Ramos (cell line): ENCODE measurements at regions not wholly inside any gene's neighbourhood (a gene's known extent, or its start where the extent isn't known, plus 50 kb on each side); places are given as distances from the start of the nearest gene placed in this dataset.

Source experiments
- in situ Hi-C: fragments of 300-500 bp; cut with MboI; formaldehyde crosslinking; loops from one replicate; pipeline ENCODE4 v1.14.3; 2022; ENCODE audit warnings: low sequenced_read_pairs; ENCODE audit not compliant: unreplicated experiment

- in situ Hi-C loops = no loop called here
These were observed 197.2 kb downstream of the GADD45G start for GRCh38 chr9:89801742-89802670.

GRCh38 chr9:89802781-89803355 is 198.1 kb downstream of the GADD45G start:
- in situ Hi-C loops = no loop called here

- in situ Hi-C loops = no loop called here
These were observed 198.6 kb downstream of the GADD45G start for GRCh38 chr9:89803403-89803802.

DNA sequence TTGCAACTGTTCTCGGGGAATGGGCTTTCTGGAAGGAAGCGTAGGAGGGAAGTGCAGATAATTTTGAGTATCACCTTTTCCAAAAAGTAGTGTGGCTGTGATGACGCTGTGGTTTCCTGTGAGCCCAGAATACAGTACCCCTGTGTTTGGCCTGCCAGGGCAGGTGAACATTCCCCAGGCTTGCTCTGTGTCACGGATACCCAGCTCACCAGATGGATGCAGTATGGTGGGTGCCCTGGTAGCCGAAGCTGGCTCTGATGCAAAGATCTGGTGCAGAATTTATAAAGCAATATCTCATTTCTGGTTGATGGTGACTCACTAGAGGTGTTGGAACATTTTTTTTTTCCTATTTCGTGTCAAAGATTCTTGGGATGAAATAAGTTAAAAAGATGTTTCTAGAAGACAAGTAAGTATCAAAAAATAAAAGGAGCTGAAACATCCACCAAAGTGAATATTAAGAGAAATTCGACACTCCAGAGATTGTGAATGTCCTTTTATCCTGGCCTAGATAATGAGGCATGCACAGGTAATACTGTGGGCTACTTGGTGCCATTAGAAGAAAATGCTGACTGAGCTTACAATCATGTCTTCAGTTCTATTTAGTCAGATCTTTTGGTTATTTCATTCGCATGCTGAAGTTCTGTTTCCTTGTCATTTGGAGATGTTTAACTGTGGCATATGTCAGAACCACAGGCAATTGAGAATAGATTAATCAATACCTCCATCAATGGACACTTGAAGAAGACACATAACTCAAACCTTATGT is 200.1 kb downstream of the GADD45G start:
- in situ Hi-C loops = no loop called here

DNA sequence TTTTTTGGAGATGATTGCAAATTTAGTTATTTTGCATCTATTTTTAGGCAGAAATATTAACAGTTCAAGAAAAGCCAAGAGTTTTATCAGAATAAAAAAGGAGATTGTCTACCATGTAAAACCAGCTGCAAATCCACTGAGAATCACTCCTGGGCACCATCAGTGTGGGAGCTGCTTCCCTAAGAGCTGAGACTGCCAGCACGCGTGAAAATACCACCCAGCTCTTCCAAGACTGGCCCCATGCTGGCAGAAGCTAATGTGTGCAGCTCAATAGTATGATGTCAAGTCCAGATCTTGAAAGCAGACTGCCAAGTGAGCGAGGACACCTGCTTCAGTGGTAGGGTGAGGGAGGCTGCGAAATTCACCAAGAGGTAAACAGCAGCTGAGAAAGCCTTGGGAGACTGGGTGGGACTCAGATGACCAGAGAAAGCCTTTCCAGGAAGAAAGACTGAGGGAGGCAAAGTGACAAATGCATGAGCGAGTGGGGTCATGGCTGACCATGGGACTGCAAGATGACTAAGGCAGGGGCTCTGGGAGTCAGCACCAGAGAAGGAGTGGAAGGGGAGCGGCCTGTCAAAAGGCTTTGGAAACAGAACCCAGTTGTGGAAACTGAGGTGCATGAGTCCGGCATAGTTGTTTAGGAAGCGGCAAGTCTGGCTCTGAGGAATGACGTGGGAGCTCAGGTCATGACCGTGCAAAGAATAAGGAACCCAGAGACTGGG is 200.9 kb downstream of the GADD45G start:
- in situ Hi-C loops = no loop called here

DNA sequence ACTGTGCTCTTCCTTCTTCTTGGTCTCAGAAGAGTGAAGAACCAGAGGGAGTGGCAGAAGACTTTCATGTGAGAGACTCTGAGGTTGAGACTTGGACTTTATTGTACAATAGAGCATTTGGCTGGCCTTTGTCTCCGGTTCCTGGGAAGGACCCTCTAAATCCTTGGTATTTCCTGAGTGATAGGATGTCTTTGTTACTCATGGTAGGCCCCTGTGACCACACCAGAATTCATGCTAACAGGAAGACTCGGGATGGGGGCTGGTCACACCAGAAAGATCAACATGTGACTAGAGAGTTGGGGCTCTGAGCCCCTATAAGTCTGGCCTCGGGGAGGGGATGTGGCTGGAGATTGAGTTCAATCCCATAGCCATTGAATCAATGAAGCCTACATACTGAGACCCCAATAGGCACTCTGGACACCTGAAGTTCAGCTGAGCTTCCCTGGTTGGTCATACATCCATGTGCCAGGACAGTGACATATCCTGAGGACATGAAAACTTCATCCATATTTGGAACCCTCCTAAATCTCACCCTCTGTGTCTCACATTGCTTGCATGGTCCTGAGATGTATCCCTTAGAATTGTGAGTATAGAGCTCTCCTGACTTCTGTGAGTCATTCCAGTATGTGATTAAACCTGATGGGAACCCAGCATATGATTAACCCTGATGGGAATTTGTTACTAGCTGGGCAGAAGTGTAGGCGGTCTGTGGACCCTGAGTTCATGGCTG is 201.7 kb downstream of the GADD45G start:
- in situ Hi-C loops = no loop called here

- in situ Hi-C loops = no loop called here
These were observed 202.2 kb downstream of the GADD45G start for GRCh38 chr9:89807101-89807395.

GRCh38 chr9:89807682-89808075 is 202.9 kb downstream of the GADD45G start:
- in situ Hi-C loops = no loop called here

DNA sequence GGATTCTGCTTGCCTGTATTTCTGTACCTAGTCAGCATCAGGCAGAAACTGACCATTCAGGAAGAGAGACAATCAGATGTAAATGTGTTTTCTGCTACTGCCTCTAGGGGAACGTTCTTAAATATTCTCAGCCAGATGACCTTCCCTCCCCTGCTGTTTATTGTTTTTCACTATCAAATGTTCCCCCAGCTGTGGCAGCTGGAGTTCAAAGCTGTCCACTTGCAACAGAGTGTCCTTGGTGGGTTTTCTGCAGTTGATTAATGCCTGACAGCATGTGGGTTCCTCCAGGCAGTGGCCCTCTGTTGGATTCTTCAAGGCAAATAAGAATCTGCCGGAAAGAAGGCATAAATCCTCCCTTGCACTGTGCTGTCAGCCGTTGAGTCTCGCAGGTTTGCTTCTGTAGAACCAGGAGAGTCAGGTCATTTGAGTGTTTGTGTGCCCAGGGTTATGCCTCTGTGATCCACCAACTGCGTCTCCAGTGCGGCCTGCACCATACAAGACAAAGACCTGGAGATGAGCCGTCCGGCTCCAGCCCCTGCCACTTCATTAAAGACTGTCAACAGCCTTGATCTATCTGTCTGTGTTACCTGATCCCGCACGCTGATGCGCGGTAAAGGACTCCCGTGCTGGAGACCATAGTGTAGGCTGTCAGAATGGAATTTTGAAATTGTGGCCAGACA is 203.4 kb downstream of the GADD45G start:
- in situ Hi-C loops = no loop called here

- in situ Hi-C loops = no loop called here
These were observed 204.0 kb downstream of the GADD45G start for GRCh38 chr9:89808756-89809181.

- in situ Hi-C loops = no loop called here
These were observed 205.6 kb downstream of the GADD45G start for GRCh38 chr9:89810431-89810830.

GRCh38 chr9:89811356-89811755 is 206.5 kb downstream of the GADD45G start:
- in situ Hi-C loops = no loop called here

DNA sequence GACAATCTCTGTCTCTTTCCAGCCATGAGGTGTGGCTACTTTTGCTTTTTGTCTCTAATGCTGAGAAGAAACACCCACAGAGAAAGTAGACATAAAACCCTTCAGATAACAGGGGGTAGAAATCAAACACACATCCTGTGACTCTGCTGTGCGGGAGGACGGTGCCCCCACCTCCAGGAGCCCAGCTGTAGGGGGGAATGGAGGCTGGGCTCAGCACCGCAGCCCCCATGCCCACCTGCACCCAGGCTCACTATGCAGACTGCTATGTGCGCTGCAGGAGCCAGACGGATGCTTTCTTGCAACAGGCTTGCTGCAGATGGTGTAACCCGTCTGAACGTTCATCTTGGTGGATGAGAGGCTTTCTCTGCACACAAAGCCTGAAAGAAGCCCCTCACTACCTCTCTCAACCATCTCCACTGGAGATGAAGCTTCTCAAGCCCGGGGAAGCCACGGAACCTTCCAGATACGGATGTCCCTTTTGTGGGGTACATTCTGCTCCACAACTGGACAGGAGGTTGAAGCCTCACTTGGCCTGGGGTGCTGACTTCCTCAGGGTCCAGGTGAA is 207.2 kb downstream of the GADD45G start:
- in situ Hi-C loops = no loop called here

DNA sequence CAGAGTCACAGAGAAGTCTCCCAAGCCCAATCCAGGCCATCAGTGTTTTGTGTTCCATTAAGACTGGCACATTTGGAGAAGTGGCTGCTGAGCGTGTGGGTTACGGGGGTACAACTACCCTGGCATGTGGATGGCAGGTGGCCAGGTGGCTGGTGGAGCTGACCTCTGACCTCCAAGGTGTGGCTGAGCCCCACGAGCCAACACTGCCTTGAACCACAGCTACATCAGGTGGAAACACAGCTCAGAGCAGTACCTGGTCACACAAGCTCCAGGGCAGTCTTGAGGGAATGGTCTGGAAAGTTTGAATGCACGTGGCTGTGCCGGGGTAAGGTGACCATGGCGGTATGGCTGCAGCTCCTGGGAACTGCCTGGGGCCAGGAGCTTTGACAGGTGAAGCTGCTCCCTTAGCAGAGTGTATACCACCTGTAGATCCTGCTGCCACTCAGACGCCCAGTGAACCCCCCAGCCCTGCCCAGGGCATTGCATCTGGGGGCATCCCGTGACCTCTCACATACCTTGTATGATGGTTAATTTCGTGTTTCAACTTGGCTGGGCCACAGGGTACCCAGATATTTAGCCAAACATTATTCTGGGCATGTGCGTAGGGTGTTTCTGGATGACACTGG is 207.9 kb downstream of the GADD45G start:
- in situ Hi-C loops = no loop called here

DNA sequence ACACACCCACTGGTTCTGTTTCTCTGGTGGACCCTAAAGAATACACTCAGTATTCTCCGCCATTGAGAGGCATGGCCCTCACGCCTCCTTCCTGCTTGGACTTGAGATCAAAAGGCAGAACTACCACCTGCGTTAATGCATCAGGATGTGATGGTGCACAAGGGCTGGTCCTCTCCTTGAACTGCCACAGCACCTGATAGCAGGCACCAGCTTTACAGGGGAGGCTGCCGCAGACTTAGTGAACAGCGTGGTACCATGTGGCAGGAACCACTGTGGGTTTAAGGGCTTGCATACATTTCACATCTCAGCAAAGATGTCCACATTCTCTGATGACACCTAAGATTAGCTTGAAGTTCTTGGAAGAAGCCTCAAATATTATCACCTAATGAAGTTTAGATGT is 208.7 kb downstream of the GADD45G start:
- in situ Hi-C loops = no loop called here

GRCh38 chr9:89814340-89815040 is 209.7 kb downstream of the GADD45G start:
- in situ Hi-C loops = no loop called here

- in situ Hi-C loops = no loop called here
These were observed 210.5 kb downstream of the GADD45G start for GRCh38 chr9:89815061-89815902.
